IPS-NIHi7 (cell line): ENCODE measurements at regions not wholly inside any gene's neighbourhood (a gene's known extent, or its start where the extent isn't known, plus 50 kb on each side); places are given as distances from the start of the nearest gene placed in this dataset.

ENCODE experiments used
- DNase-seq: peaks from one replicate; pipeline ENCODE4 v3.0.0; 2012; ENCODE audit warnings: mixed read lengths; ENCODE audit errors: extremely low spot score

- DNase-seq: no peak
These were observed 64.6 kb upstream of the PIM1 start for GRCh38 chr6:37105148-37106050.

- DNase-seq: no peak
These were observed 63.9 kb upstream of the PIM1 start for GRCh38 chr6:37106051-37106363.

GRCh38 chr6:37106554-37106953 lies 63.4 kb upstream of the PIM1 start:
- no peak for DNase-seq

GRCh38 chr6:37106982-37107491 lies 62.9 kb upstream of the PIM1 start:
- DNase-seq: no peak

- DNase-seq: no peak
These were observed 60.0 kb upstream of the PIM1 start for GRCh38 chr6:37109714-37110499.

GRCh38 chr6:37110500-37111461 lies 59.2 kb upstream of the PIM1 start:
- no peak for DNase-seq

- no peak for DNase-seq
These were observed 56.0 kb upstream of the PIM1 start for GRCh38 chr6:37113976-37114375.

GRCh38 chr6:37114612-37115011 lies 55.3 kb upstream of the PIM1 start:
- no peak for DNase-seq

- no peak for DNase-seq
These were observed 54.6 kb upstream of the PIM1 start for GRCh38 chr6:37115236-37115895.

GRCh38 chr6:37116326-37116725 lies 53.6 kb upstream of the PIM1 start:
- no peak for DNase-seq

- DNase-seq: no peak
These were observed 50.5 kb upstream of the PIM1 start for GRCh38 chr6:37119387-37119886.
